Amniotic epithelial cell (primary cell): ENCODE measurements at regions not wholly inside any gene's neighbourhood (a gene's known extent, or its start where the extent isn't known, plus 50 kb on each side); places are given as distances from the start of the nearest gene placed in this dataset.

Experiments used
- DNase-seq: peaks from one replicate; pipeline ENCODE4 v3.0.0-alpha.2; 2010; ENCODE audit warnings: low read depth

DNA sequence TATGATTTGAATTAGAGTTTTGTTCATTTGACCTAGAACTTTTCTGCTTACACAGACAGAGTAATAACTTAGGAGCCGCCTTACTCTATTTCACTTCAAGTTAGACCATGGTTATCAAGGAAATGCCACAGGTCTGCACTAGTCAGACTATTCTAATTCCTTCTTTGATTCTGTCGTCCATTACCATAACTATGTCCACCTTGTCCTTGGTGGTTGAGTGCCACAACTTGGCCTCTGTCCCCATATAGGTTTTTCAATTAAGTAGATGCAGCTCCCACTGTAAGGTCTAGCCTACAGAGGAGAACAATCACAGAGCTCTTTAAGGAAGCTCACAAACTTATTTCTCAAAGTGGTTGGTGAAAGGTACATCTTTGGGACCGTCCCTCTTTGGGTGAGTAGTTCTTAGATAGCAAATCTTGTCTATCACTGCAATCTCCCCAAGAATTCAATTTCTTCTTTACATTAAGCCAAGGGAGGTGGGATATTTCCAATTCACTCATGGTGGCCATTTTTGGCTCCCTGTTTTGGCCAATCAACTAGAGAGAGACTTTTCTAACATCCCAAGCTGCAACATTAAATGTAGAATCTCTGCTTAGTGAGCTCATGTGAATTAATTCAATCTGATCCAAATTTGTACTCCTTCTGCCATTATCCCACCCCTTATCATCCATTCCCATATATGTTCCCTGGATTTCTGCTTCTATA is 434.6 kb downstream of the ADAMTS20 start:
- DNase-seq = no peak

GRCh38 chr12:43115441-43116160 is 436.4 kb downstream of the ADAMTS20 start:
- no peak for DNase-seq

GRCh38 chr12:43114316-43114715 is 437.7 kb downstream of the ADAMTS20 start:
- no peak for DNase-seq

GRCh38 chr12:43113616-43114015 is 438.4 kb downstream of the ADAMTS20 start:
- DNase-seq = no peak

DNA sequence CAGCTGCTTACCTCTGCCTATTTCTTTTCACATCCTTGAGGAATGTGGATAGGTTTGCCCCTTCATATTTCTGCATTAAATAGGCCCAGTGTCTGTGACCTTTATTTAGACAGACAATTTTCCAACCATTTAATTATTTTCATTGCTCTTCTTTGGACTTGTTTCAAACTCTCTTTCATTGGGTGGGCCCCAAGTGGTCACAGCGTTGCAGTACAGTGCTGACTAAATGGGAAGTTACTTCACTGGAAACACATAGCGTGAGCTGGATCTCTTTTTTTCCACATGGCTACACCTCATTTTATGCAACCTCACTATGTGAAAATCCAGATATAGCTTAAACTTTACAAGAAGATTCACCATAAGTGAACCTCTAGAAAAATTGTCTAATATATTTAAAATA is 438.9 kb downstream of the ADAMTS20 start:
- DNase-seq = peak; percentile 53

- peak; percentile 51 for DNase-seq
Observed at GRCh38 chr12:43112101-43112920, 439.7 kb downstream of the ADAMTS20 start.

- DNase-seq = peak; percentile 61
Observed at GRCh38 chr12:43111608-43112007, 440.4 kb downstream of the ADAMTS20 start.

- DNase-seq = no peak
Observed at GRCh38 chr12:43109631-43110345, 442.2 kb downstream of the ADAMTS20 start.

GRCh38 chr12:43108656-43109055 is 443.3 kb downstream of the ADAMTS20 start:
- no peak for DNase-seq

GRCh38 chr12:43107026-43107775 is 444.8 kb downstream of the ADAMTS20 start:
- no peak for DNase-seq

GRCh38 chr12:43106355-43106754 is 445.6 kb downstream of the ADAMTS20 start:
- no peak for DNase-seq

GRCh38 chr12:43105426-43105981 is 446.5 kb downstream of the ADAMTS20 start:
- no peak for DNase-seq

DNA sequence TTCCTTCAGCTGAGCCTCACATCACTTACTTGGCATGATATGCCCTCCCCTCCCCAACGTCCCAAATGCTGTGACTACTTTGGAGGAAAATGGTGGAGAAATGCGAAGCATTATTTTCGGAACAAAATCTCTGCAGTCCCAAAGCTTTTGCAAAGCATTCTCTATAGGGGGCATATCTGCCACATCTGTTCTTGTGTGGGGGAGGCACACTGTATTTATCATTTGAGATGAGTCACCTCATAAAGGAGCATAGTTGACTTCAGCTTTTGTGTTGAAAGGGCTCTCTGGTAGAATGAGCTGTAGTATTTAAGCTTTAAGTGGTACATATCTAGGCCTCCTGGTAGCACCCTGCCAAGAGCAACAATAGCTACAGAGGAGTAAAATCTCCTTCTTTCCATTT is 447.5 kb downstream of the ADAMTS20 start:
- peak; percentile 44 for DNase-seq

GRCh38 chr12:43103866-43104265 is 448.1 kb downstream of the ADAMTS20 start:
- no peak for DNase-seq

DNA sequence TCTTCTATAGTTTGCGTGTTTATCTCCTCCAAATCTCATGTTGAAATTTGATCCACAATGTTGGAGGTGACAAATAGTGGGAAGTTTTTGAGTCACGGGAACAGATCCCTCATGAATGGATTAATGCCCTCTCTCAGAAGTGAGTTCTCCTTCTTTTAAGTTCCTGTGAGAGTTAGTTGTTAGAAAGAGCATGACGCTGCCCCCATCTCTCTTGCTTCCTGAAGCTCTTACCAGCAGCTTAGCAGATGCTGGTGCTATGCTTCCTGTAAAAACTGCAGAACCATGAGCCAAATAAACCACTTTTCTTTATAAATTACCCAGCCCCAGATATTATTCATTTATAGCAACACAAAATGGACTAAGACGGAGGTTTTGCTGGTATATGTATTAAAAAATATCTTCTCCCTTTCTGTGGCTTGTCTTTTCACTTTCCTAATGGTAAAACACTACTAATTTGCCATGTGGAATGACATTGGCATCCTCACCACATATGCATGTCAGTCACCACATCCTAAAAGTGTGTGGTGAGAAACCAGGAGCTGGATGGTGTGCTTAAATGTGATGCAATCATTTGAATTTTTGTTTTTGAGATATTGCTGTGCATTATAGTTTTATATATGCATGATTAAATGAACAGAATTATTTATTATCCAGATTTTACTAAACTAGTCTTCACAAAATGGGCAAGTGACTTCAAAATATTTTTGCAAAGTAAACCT is 449.3 kb downstream of the ADAMTS20 start:
- no peak for DNase-seq

- peak; percentile 7 for DNase-seq
Observed at GRCh38 chr12:43100231-43100630, 451.8 kb downstream of the ADAMTS20 start.

- peak; percentile 31 for DNase-seq
Observed at GRCh38 chr12:43099691-43100163, 452.3 kb downstream of the ADAMTS20 start.

DNA sequence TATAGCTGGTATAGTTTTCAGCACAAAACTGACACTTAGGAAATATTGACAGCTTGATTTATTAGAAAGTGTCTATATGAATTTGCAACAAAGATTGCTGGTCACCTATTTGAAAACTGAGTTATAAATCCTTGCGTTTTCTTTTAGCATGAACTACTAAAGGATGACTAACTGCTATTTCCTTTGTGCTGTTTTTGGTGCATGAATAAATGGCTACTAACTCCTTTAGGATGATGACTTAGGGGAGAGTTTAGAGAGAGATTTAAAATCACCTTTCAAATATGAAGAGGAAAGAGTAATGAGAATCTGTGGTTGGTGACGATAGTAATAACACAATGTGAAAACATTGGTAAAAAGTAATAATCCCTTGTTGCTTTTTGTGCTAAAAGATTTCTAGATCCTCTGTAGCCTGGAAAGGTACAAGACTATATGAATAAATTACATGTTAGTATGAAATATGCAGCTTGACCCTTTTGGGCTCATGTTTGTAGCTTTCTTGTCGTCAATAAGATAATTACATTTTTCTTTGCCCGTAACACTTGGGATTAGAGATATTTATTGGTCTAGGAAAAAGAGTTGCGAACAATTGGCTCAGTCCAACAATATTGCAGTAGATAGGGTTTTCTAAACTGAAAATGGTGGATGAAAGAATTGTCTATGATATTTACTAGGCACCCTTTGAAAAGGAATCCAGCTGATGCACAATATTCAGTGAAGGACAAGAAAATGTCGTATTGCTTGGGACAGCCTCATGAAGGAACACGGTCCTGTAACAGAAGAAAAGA is 453.0 kb downstream of the ADAMTS20 start:
- DNase-seq = no peak

DNA sequence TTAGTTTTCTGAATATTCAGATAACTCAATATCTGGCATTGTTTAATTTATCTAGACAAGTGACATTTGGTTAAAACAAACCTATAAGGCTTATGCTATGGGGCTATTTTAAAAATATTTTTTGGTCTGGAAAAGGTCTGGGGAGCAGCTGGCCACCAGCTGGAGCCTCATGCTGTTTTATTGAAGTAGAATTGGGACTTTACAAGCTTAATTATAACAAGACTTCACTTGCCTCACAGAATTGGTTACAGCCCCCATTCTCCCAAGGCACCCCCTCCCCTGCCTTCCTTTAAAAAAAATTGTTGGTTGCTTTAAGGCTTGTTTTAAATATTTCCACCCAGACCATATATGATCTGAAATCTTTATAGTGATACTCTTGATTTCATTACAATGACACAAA is 453.9 kb downstream of the ADAMTS20 start:
- no peak for DNase-seq
